HUES6 (cell line): ENCODE measurements at regions not wholly inside any gene's neighbourhood (a gene's known extent, or its start where the extent isn't known, plus 50 kb on each side); places are given as distances from the start of the nearest gene placed in this dataset.
"Not testable (repeated sequence)": the region's sequence is repeated elsewhere in the genome, so short reads cannot be mapped to it uniquely, and the experiment has no call there.

Source experiments
- H3K27ac ChIP-seq: 2 replicates; pipeline ENCODE4 v1.7.0; 2013; ENCODE audit warnings: low read depth, mild to moderate bottlenecking, low read length, inconsistent platforms
- H3K27me3 ChIP-seq: 2 replicates; pipeline ENCODE4 v1.6.1; 2013; ENCODE audit warnings: low read length; ENCODE audit not compliant: control insufficient read depth, insufficient read depth
- H3K36me3 ChIP-seq: 2 replicates; pipeline ENCODE4 v1.6.1; 2013; ENCODE audit warnings: low read length; ENCODE audit not compliant: control insufficient read depth, insufficient read depth
- H3K4me1 ChIP-seq: 2 replicates; pipeline ENCODE4 v1.6.1; 2013; ENCODE audit warnings: low read length; ENCODE audit not compliant: control insufficient read depth, insufficient read depth
- H3K4me3 ChIP-seq: 2 replicates; pipeline ENCODE4 v1.5.1; 2013; ENCODE audit warnings: low read depth, low read length
- H3K9ac ChIP-seq: one replicate; pipeline ENCODE4 v1.6.1; 2013; ENCODE audit warnings: mild to moderate bottlenecking, low read length
- H3K9me3 ChIP-seq: 2 replicates; pipeline ENCODE4 v1.6.1; 2013; ENCODE audit warnings: low read depth, low read length; ENCODE audit not compliant: control insufficient read depth, insufficient read depth

DNA sequence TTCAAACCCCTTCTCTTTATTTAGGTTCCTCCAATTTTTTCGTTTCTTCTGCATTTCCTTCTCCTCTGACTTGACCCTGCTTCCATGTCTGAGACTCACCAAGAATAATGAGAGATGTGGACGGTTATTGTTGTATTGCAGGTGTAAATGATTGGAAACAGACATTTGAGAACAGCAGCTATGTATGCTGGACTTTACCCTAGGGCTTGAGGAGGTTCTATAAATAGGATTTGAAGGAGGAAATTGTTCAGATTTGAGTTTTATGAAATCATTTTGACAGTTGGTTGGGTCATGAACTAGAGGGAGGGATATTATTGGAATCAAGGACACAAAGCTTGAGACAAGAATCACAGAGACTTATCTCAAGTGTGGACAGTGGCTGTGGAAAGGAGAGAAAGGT, 614.6 kb upstream of the CPEB2 start:
- Histone ChIP-seq H3K27ac (no peak overlapping the region), H3K27me3 (no peaks in the 10 kb centered on the region), H3K4me1 (no peaks in the 10 kb centered on the region), H3K36me3 (no peaks in the 10 kb centered on the region), H3K4me3 (no peak overlapping the region), H3K9me3 (0 out of 2 replicates have a peak, but pooled peaks cover 7% of the 10 kb centered on the region), H3K9ac (no peak overlapping the region)

DNA sequence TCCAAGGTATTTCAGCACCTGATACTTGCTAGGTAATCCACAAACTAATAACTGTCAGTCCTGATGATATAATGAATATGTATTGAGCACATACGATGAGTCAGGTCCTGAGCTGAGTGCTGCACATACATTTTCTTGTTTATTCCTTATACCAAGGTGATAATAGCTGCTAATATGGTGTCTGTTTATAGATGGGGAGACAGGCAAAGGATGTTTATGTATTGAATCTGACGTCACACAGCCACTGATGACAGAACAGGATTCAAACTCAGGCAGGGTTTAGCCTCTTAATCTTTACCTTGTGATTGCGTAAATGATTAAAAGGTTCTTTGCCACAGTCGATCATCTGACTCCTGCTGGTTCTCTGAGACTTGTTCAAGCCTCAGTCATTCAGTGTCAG, 609.9 kb upstream of the CPEB2 start:
- Histone ChIP-seq H3K4me3 (no peak overlapping the region), H3K4me1 (no peaks in the 10 kb centered on the region), H3K27ac (no peak overlapping the region), H3K36me3 (no peaks in the 10 kb centered on the region), H3K9ac (no peak overlapping the region), H3K27me3 (no peaks in the 10 kb centered on the region), H3K9me3 (no peaks in the 10 kb centered on the region)

DNA sequence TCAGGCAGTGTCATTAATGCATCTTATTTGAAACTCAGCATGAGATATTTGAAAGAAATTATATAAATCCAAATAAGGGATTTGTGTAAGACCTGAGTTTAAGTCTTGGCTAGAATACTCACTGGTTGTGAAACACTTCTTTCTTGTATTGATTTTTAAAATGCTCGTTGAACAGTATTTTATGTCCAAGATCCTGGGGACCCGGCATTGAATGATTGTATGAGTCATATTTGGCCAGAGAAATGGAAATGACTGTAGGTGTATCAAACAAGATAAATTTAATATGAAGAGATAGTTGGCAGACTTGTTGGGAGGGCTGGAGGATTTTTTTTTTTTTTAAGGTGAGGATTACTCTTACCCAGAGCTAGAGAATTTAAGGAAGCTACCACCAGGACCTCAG, 606.1 kb upstream of the CPEB2 start:
- Histone ChIP-seq H3K27ac (no peak overlapping the region), H3K4me1 (no peaks in the 10 kb centered on the region), H3K27me3 (no peaks in the 10 kb centered on the region), H3K9ac (no peak overlapping the region), H3K4me3 (no peak overlapping the region), H3K36me3 (no peaks in the 10 kb centered on the region), H3K9me3 (0 out of 2 replicates have a peak, but pooled peaks cover 2% of the 10 kb centered on the region)

DNA sequence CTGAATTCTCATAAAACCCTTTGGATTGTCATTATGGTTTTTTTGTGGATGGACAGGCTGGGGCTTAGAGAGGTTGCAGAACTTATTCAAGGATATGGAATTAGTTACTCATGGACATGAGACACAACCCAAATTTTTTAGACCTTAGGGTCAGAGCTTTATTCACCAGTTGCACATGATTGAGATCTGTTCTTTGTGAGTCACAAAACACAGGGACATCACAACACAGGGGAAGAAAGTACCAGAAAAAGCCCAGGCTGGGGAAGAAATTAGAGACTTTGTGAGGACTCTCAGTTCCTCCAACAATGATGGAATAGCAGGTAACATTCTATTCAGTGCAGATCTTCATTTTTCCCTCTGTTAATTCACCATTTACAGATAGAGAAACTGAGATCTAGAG, 602.4 kb upstream of the CPEB2 start:
- Histone ChIP-seq H3K27ac (no peak overlapping the region), H3K27me3 (no peaks in the 10 kb centered on the region), H3K9me3 (peaks cover 7% of the 10 kb centered on the region; the same call in 1 of the 2 replicates), H3K4me1 (no peaks in the 10 kb centered on the region; the same call in 1 of the 2 replicates), H3K36me3 (no peaks in the 10 kb centered on the region), H3K9ac (no peak overlapping the region), H3K4me3 (no peak overlapping the region)

DNA sequence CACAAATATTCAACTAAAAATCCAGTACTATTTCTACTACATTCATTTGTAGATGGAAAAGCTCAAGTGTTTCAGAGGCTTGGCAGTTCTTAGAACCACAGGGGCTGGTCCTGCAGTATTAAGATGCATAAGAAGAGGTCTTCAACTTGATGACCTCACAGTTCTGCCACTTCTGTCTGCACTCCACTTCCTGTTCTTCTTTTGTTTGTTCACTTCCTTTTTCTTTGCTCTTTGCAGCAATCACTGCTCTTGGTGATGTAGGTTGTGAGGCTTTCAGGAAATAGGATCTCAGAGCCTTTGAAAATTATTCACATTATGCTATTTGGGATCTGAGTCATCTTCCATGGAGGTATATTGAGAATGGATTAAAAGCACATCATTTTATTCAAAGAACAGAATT, 602.0 kb upstream of the CPEB2 start:
- H3K9me3 ChIP-seq = peaks cover 7% of the 10 kb centered on the region; the same call in 1 of the 2 replicates
- H3K36me3 ChIP-seq = no peaks in the 10 kb centered on the region
- no peak overlapping the region for H3K4me3 ChIP-seq
- H3K4me1 ChIP-seq = no peaks in the 10 kb centered on the region; the same call in 1 of the 2 replicates
- H3K9ac ChIP-seq = no peak overlapping the region
- no peak overlapping the region for H3K27ac ChIP-seq
- no peaks in the 10 kb centered on the region for H3K27me3 ChIP-seq

DNA sequence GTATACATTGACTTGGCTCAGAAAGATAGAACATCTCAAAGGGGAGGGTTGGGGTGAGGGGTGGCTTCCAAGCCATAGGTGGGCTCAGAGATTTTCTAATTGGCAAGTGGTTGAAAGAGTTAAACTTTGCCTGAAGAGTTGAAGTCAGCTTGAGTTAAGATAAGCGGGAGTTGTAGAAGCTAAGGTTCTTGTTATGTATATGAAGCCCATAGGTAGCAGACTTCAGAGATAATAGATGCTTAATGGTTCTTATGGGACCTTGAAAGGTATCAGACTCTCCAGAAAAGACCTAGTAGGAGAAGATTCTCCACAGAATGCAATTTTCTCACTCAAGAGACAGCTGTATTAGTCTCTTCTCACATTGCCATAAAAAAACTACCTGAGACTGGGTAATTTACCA, 599.1 kb upstream of the CPEB2 start:
- H3K4me1 ChIP-seq = no peaks in the 10 kb centered on the region; the same call in 1 of the 2 replicates
- no peaks in the 10 kb centered on the region for H3K36me3 ChIP-seq
- peaks cover 7% of the 10 kb centered on the region; the same call in 1 of the 2 replicates for H3K9me3 ChIP-seq
- no peak overlapping the region for H3K27ac ChIP-seq
- H3K9ac ChIP-seq = no peak overlapping the region
- no peak overlapping the region for H3K4me3 ChIP-seq
- no peaks in the 10 kb centered on the region for H3K27me3 ChIP-seq

DNA sequence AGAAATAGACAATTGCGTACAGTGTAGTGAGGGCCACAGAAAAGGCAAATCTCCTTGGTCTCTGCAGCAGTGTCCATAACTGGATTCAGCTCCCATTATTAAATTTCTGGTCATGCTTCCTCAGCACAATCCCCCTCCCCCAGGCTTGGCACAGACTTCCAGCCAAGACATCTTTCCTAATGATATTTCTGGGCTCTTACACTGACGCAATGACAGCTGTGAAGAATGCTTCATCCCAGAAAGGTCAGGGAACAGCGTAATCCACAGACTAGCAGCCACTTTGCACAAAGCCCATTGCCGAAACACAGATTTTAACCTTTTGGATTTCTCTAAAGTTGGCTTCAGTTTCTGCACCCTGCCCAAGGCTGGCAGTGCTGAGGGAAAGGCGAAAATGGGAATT, 597.6 kb upstream of the CPEB2 start:
- H3K9ac ChIP-seq = no peak overlapping the region
- H3K4me1 ChIP-seq = no peaks in the 10 kb centered on the region; the same call in 1 of the 2 replicates
- H3K27me3 ChIP-seq = no peaks in the 10 kb centered on the region
- peaks cover 7% of the 10 kb centered on the region; the same call in 1 of the 2 replicates for H3K9me3 ChIP-seq
- H3K27ac ChIP-seq = no peak overlapping the region
- H3K4me3 ChIP-seq = no peak overlapping the region
- H3K36me3 ChIP-seq = no peaks in the 10 kb centered on the region

DNA sequence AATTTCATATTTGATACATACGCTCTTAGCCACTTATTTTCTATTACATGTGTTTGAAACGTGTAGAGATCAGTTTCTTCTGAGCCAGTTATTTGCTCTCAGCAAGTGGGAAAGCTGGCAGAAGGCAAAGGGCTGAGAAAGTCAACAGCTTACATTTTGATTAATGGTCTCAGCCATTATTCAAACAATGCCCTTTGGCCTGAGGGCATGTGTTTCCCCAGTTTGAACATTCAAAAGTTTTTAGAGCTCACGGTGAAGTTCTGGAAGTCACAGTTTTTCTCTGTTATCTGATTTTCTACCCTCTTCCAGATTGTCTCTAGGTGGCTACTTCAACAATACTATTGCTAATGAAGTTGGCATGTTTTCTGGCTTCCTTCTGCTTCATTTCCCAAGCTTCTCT, 591.8 kb upstream of the CPEB2 start:
- Histone ChIP-seq H3K9ac (no peak overlapping the region), H3K4me1 (peaks cover 5% of the 10 kb centered on the region; the same call in 1 of the 2 replicates), H3K27me3 (no peaks in the 10 kb centered on the region), H3K36me3 (no peaks in the 10 kb centered on the region), H3K27ac (no peak overlapping the region), H3K4me3 (no peak overlapping the region), H3K9me3 (no peaks in the 10 kb centered on the region)

DNA sequence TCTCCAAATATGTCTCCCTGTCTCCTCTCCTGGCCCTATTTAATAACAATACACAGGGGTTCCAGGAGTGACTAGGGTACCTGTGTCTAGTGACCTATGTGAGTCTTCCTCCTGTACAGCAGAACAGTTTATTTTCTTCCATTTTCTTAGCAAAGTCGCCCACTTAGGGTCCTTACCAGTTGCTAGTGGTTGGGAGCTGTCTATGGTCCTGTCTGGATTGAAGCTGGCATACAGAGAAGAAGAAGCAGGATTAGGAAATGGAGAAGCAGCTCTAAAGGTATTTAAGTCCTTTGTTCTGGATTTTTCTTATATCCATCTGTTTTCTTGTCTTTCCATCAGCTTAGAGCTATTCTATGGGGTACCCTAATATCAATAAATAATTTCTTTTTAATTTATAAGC, 587.1 kb upstream of the CPEB2 start:
- no peak overlapping the region for H3K27ac ChIP-seq
- no peaks in the 10 kb centered on the region for H3K36me3 ChIP-seq
- no peak overlapping the region for H3K4me3 ChIP-seq
- H3K27me3 ChIP-seq = no peaks in the 10 kb centered on the region
- H3K9me3 ChIP-seq = no peaks in the 10 kb centered on the region
- H3K9ac ChIP-seq = no peak overlapping the region
- peaks cover 5% of the 10 kb centered on the region; the same call in 1 of the 2 replicates for H3K4me1 ChIP-seq

DNA sequence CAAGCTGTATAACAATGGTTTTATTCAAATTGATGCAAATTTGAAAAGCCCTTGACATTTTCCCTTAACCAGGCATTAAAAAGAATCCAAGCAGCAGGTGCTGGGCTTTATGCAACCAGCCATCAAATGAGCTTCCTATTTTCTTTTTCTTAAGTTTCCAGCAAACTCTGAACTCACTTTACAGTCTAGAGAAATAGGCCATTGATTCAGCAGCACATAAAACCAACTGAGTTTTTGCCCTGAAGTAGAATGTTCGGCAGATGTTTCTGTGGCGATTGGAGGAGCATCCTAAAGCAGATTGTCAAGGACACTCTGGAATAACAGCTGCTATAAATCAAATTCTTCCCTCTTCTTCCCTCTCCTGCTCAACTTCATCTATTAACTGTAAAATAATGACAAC, 582.8 kb upstream of the CPEB2 start:
- H3K4me3 ChIP-seq = no peak overlapping the region
- H3K9me3 ChIP-seq = no peaks in the 10 kb centered on the region
- no peaks in the 10 kb centered on the region for H3K36me3 ChIP-seq
- H3K27ac ChIP-seq = no peak overlapping the region
- H3K27me3 ChIP-seq = no peaks in the 10 kb centered on the region
- no peak overlapping the region for H3K9ac ChIP-seq
- H3K4me1 ChIP-seq = no peaks in the 10 kb centered on the region

DNA sequence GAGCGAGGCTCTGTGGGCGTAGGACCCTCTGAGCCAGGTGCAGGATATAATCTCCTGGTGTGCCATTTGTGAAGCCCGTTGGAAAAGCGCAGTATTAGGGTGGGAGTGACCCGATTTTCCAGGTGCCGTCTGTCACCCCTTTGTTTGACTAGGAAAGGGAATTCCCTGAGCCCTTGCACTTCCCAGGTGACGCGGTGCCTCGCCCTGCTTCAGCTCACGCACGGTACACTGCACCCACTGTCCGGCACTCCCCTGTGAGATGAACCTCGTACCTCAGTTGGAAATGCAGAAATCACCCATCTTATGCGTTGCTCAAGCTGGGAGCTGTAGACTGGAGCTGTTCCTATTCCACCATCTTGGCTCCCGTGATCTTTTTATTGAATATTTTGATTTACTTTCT, 576.0 kb upstream of the CPEB2 start:
- not testable (repeated sequence) for H3K27ac ChIP-seq, H3K27me3 ChIP-seq, H3K4me3 ChIP-seq, H3K36me3 ChIP-seq, H3K4me1 ChIP-seq, H3K9ac ChIP-seq
- peaks cover 17% of the 10 kb centered on the region for H3K9me3 ChIP-seq

DNA sequence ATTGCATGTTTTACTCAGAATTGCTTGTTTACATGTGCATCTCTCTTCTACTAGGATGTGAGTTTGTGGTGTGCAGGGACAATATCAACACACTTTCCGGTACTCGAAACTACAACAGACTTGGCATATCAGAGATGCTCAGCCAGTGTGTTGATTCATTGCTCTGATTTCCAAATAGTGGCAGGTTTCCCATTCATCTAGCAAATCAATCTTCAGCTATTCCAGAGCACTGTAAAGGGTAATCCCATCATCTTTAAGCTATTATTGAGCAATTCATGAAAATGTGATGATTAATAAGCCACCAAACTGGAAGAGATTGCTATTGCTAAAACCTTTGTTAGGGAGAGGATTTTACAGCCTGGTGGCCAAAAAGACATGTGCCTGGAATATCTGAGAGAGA, 574.2 kb upstream of the CPEB2 start:
- Histone ChIP-seq H3K4me3 (no peak overlapping the region), H3K27ac (no peak overlapping the region), H3K4me1 (no peaks in the 10 kb centered on the region), H3K9ac (no peak overlapping the region), H3K27me3 (no peaks in the 10 kb centered on the region), H3K9me3 (peaks cover 17% of the 10 kb centered on the region), H3K36me3 (no peaks in the 10 kb centered on the region)
